Gastroesophageal sphincter (tissue), 4 donors: ENCODE measurements at regions not wholly inside any gene's neighbourhood (a gene's known extent, or its start where the extent isn't known, plus 50 kb on each side); places are given as distances from the start of the nearest gene placed in this dataset.

Source experiments
- ATAC-seq: fragments of 150-250 bp; one replicate; pipeline ENCODE4 v1.9.1; 2016; ENCODE audit warnings: mild to moderate bottlenecking, moderate library complexity
- H3K27ac ChIP-seq, 4 donors: fragments of 200-600 bp; sonication (generic) in 3 of 4; 1 replicate in 3 of 4; 2 replicates in 1 of 4; pipeline ENCODE4 v1.5.1; 2016 to 2019
- H3K27me3 ChIP-seq: fragments of 200-600 bp; sonication (generic); one replicate; pipeline ENCODE4 v1.5.1; 2019
- H3K36me3 ChIP-seq, 2 donors: fragments of 200-600 bp; sonication (generic); one replicate each; pipeline ENCODE4 v1.5.1; 2019; ENCODE audit warnings: control low read depth in 1 of 2
- H3K4me1 ChIP-seq, 3 donors: fragments of 200-600 bp; sonication (generic); 1 replicate in 2 of 3; 2 replicates in 1 of 3; pipeline ENCODE4 v1.5.1; 2016 to 2019; ENCODE audit warnings: control low read depth in 2 of 3
- H3K4me3 ChIP-seq, 2 donors: fragments of 200-600 bp; sonication (generic); one replicate each; pipeline ENCODE4 v1.5.1; 2019; ENCODE audit warnings: mild to moderate bottlenecking in 1 of 2, moderate library complexity in 1 of 2
- H3K9me3 ChIP-seq, 3 donors: fragments of 200-600 bp; sonication (generic); one replicate each; pipeline ENCODE4 v1.5.1; 2017 to 2019; ENCODE audit warnings: control low read depth in 2 of 3
- CTCF ChIP-seq, 4 experiments: fragments of 200-600 bp in 2 of 4; fragments of 450-650 bp in 2 of 4; sonication (generic) in 1 of 4; IDR thresholded peaks; one replicate each; pipeline ENCODE4 v1.5.1; 2017 to 2019; ENCODE audit warnings: antibody characterized with exemption in 4 of 4, mild to moderate bottlenecking in 2 of 4, moderate library complexity in 2 of 4
- EP300 ChIP-seq: sonication (generic); formaldehyde crosslinking; IDR thresholded peaks from one replicate; pipeline ENCODE4 v1.6.1; 2017; ENCODE audit warnings: antibody characterized with exemption, mild to moderate bottlenecking
- POLR2A ChIP-seq, 2 donors: fragments of 450-650 bp; IDR thresholded peaks; one replicate each; pipeline ENCODE4 v1.6.1; 2017; ENCODE audit warnings: antibody characterized with exemption in 2 of 2, mild to moderate bottlenecking in 2 of 2, moderate library complexity in 1 of 2
- POLR2AphosphoS5 ChIP-seq: sonication (generic); formaldehyde crosslinking; IDR thresholded peaks from one replicate; pipeline ENCODE4 v1.6.1; 2017; ENCODE audit warnings: antibody characterized with exemption
- WGBS, 2 donors: methylation state at CpG; one replicate each; pipeline ENCODE4 v1.1.5; 2018; ENCODE audit warnings: low coverage in 1 of 2; 5-methylcytosine and 5-hydroxymethylcytosine counted together

DNA sequence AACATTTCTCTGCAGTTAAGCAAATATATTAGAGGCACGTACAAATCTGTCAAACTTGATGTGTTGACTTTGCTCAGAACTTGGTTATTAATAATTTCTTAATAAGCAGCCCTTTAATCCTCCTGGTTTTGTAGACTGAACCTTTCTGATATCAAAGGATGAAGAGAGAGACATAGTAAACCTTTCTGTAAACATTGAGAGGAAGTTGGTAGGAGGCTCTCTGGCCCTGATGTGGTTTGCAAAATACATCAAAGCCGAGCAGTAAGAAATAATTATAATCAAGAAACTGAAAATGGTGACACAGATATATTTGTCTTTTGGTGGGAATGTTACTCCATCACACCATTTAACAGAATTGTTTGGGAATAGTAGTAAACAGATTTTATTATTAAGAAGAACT, 111.9 kb downstream of the OXSM start:
- Histone ChIP-seq H3K36me3 (no peaks in the 10 kb centered on the region), H3K4me3 (no peak overlapping the region), H3K27ac (no peak overlapping the region), H3K9me3 (no peaks in the 10 kb centered on the region), H3K4me1 (peaks cover 0 to 16% (median 0%) of the 10 kb centered on the region in 3 donors), H3K27me3 (no peaks in the 10 kb centered on the region)
- 74 to 91% methylated on average over 2 of the region's 2 CpGs for WGBS, 2 donors
- ATAC-seq: no peak
- TF ChIP-seq EP300 (no peak), POLR2AphosphoS5 (no peak), POLR2A (IDR thresholded peaks at IDR 0.05) (no peak), CTCF (IDR thresholded peaks at IDR 0.05) (no peak)

DNA sequence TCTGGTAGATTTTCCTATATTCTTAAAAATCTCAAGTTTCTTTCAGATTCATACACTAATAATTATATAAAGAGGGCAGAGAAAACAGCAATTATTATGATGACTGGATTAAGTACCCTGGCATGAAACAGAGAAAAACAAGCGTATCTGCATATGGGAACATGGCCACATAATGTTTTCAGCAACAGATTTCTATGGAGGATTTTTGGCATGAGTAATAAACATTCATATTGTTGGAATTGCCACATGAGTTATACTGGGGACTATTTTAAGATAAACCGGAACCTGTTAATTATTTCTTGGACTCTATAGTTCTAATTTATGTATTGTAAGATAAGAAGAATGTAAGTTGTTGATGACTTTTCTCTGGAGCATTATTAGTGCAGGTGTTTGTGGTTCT, 112.7 kb downstream of the OXSM start:
- Histone ChIP-seq H3K27me3 (no peaks in the 10 kb centered on the region), H3K4me3 (no peak overlapping the region), H3K9me3 (no peaks in the 10 kb centered on the region), H3K4me1 (peaks cover 0 to 24% (median 0%) of the 10 kb centered on the region in 3 donors), H3K27ac (no peak overlapping the region), H3K36me3 (no peaks in the 10 kb centered on the region)
- WGBS, 2 donors: 31 to 44% methylated on average over 2 of the region's 2 CpGs
- ATAC-seq: no peak
- TF ChIP-seq CTCF (IDR thresholded peaks at IDR 0.05) (no peak), EP300 (no peak), POLR2AphosphoS5 (no peak), POLR2A (IDR thresholded peaks at IDR 0.05) (no peak)

DNA sequence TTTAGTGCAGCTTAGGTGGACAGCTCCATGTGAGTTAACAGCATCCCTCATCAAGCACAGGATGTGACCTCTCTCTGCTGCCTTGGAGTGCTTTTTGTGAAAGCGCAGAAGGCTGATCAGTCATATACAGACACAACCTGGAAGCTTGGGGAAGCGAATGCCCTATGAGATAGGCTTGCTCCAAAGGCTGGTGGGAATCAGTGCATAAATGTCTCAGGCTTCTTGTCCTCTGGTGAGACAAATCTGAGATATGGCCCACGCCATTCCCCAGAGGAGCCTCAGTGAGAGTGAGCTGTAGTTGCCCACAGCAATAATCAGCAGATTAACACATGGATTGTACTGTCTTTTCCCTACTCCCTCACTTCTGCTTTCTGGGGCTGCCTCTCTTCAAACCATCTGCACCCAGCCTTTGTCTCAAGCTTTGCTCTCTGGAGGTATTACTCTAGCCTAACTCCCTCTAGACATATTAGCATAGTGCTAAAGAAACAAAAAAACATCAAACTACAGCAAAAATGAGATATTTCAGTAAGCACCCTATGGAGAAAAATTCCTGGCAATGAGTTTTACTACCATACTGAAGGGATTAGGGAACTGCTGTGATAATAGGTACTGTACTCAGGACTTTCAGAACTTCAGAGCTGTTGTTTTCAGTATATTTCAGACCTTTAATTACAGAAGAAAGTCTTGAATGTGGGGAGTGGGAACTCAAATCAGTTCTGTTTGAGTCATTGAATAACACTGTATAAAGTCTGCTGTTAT, 113.7 kb downstream of the OXSM start:
- Histone ChIP-seq H3K36me3 (no peaks in the 10 kb centered on the region), H3K4me3 (no peak overlapping the region), H3K27ac (no peak overlapping the region), H3K27me3 (no peaks in the 10 kb centered on the region), H3K4me1 (peaks cover 0 to 26% (median 0%) of the 10 kb centered on the region in 3 donors), H3K9me3 (no peaks in the 10 kb centered on the region)
- ATAC-seq: no peak
- TF ChIP-seq EP300: no peak
- TF ChIP-seq POLR2A (IDR thresholded peaks at IDR 0.05): no peak
- no peak for TF ChIP-seq CTCF (IDR thresholded peaks at IDR 0.05)
- TF ChIP-seq POLR2AphosphoS5: no peak
- 70% methylated on average over 2 of the region's 3 CpGs; no CpG with 5 or more reads in 1 of the 2 donors for WGBS, 2 donors

DNA sequence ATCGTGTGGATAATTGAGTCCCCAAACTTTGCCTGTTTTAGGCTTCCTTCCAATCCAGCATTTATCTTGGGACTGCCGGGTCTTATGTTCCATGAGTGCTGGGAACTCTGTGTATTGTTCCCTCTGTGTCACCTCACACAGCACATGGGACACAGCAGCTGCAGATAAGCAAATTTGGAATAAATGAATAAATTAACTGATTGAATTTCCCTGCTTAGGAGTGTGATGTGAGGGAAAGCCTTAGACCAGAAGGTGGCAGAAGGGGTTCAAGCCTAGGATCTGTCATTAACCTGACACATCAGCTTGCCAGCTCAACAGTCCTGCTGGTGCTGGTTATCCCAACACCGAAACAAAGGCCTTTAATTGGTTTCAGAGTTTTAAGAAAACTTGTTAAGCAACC, 114.3 kb downstream of the OXSM start:
- Histone ChIP-seq H3K27me3 (no peaks in the 10 kb centered on the region), H3K4me1 (peaks cover 0 to 26% (median 0%) of the 10 kb centered on the region in 3 donors), H3K4me3 (no peak overlapping the region), H3K36me3 (no peaks in the 10 kb centered on the region), H3K9me3 (no peaks in the 10 kb centered on the region), H3K27ac (no peak overlapping the region)
- WGBS, 2 donors: 62% methylated on average over 2 to 3 of the region's 3 CpGs
- no peak for ATAC-seq
- TF ChIP-seq CTCF (IDR thresholded peaks at IDR 0.05): peak in 1 of 4 experiments; percentile 47
- no peak for TF ChIP-seq EP300
- no peak for TF ChIP-seq POLR2A (IDR thresholded peaks at IDR 0.05)
